ENCODE measurements at regions not wholly inside any gene's neighbourhood (a gene's known extent, or its start where the extent isn't known, plus 50 kb on each side); places are given as distances from the start of the nearest gene placed in this dataset.

- DNase-seq: no peak
Observed at GRCh38 chr10:33412241-33412640, 77.8 kb upstream of the NRP1 start.

GRCh38 chr10:33410860-33411234, 76.4 kb upstream of the NRP1 start:
- DNase-seq: no peak
- in situ Hi-C loops (cut with MboI; ENCODE audit: low pct_unique_long_range_greater_than_20kb, low sequenced_read_pairs): no loop called here

More at GRCh38 chr10:33412241-33412640, 77.8 kb upstream of the NRP1 start:
- in situ Hi-C loops (cut with MboI; ENCODE audit: low pct_unique_long_range_greater_than_20kb, low sequenced_read_pairs): no loop called here

GRCh38 chr10:33410096-33410859, 75.8 kb upstream of the NRP1 start:
- no peak for DNase-seq
- in situ Hi-C loops (cut with MboI; ENCODE audit: low pct_unique_long_range_greater_than_20kb, low sequenced_read_pairs): no loop called here

GRCh38 chr10:33406596-33406995, 72.1 kb upstream of the NRP1 start:
- in situ Hi-C loops (cut with MboI; ENCODE audit: low pct_unique_long_range_greater_than_20kb, low sequenced_read_pairs): no loop called here

GRCh38 chr10:33402220-33403073, 68.0 kb upstream of the NRP1 start:
- no peak for DNase-seq
- in situ Hi-C loops (cut with MboI; ENCODE audit: low pct_unique_long_range_greater_than_20kb, low sequenced_read_pairs): no loop called here

More at GRCh38 chr10:33406596-33406995, 72.1 kb upstream of the NRP1 start:
- DNase-seq: no peak

GRCh38 chr10:33401300-33401699, 66.8 kb upstream of the NRP1 start:
- in situ Hi-C loops (cut with MboI; ENCODE audit: low pct_unique_long_range_greater_than_20kb, low sequenced_read_pairs): no loop called here

GRCh38 chr10:33398796-33399195, 64.3 kb upstream of the NRP1 start:
- in situ Hi-C loops (cut with MboI; ENCODE audit: low pct_unique_long_range_greater_than_20kb, low sequenced_read_pairs): no loop called here
- DNase-seq: no peak

More at GRCh38 chr10:33401300-33401699, 66.8 kb upstream of the NRP1 start:
- DNase-seq: no peak

- DNase-seq: no peak
- in situ Hi-C loops (cut with MboI; ENCODE audit: low pct_unique_long_range_greater_than_20kb, low sequenced_read_pairs): no loop called here
Observed at GRCh38 chr10:33396938-33397337, 62.5 kb upstream of the NRP1 start.

GRCh38 chr10:33396279-33396678, 61.8 kb upstream of the NRP1 start:
- in situ Hi-C loops (cut with MboI; ENCODE audit: low pct_unique_long_range_greater_than_20kb, low sequenced_read_pairs): no loop called here
- no peak for DNase-seq

- in situ Hi-C loops (cut with MboI; ENCODE audit: low pct_unique_long_range_greater_than_20kb, low sequenced_read_pairs): no loop called here
- no peak for DNase-seq
Observed at GRCh38 chr10:33395201-33395600, 60.7 kb upstream of the NRP1 start.

- in situ Hi-C loops (cut with MboI; ENCODE audit: low pct_unique_long_range_greater_than_20kb, low sequenced_read_pairs): no loop called here
- DNase-seq: no peak
Observed at GRCh38 chr10:33392706-33393105, 58.2 kb upstream of the NRP1 start.

GRCh38 chr10:33391611-33392465, 57.4 kb upstream of the NRP1 start:
- DNase-seq: no peak
- in situ Hi-C loops (cut with MboI; ENCODE audit: low pct_unique_long_range_greater_than_20kb, low sequenced_read_pairs): no loop called here

GRCh38 chr10:33390046-33390445, 55.6 kb upstream of the NRP1 start:
- in situ Hi-C loops (cut with MboI; ENCODE audit: low pct_unique_long_range_greater_than_20kb, low sequenced_read_pairs): no loop called here
- DNase-seq: no peak

GRCh38 chr10:33388785-33389184, 54.3 kb upstream of the NRP1 start:
- in situ Hi-C loops (cut with MboI; ENCODE audit: low pct_unique_long_range_greater_than_20kb, low sequenced_read_pairs): no loop called here
- no peak for DNase-seq

- DNase-seq: no peak
- in situ Hi-C loops (cut with MboI; ENCODE audit: low pct_unique_long_range_greater_than_20kb, low sequenced_read_pairs): no loop called here
Observed at GRCh38 chr10:33388382-33388781, 53.9 kb upstream of the NRP1 start.

GRCh38 chr10:33387720-33388119, 53.3 kb upstream of the NRP1 start:
- in situ Hi-C loops (cut with MboI; ENCODE audit: low pct_unique_long_range_greater_than_20kb, low sequenced_read_pairs): no loop called here
- DNase-seq: no peak

GRCh38 chr10:33386926-33387325, 52.5 kb upstream of the NRP1 start:
- in situ Hi-C loops (cut with MboI; ENCODE audit: low pct_unique_long_range_greater_than_20kb, low sequenced_read_pairs): no loop called here
- DNase-seq: no peak

GRCh38 chr10:33385686-33386085, 51.2 kb upstream of the NRP1 start:
- in situ Hi-C loops (cut with MboI; ENCODE audit: low pct_unique_long_range_greater_than_20kb, low sequenced_read_pairs): no loop called here
- no peak for DNase-seq

GRCh38 chr10:33385015-33385414, 50.5 kb upstream of the NRP1 start:
- no peak for DNase-seq
- in situ Hi-C loops (cut with MboI; ENCODE audit: low pct_unique_long_range_greater_than_20kb, low sequenced_read_pairs): no loop called here
